A549 (cell line): ENCODE measurements at regions not wholly inside any gene's neighbourhood (a gene's known extent, or its start where the extent isn't known, plus 50 kb on each side); places are given as distances from the start of the nearest gene placed in this dataset.

ENCODE experiments used
- ATAC-seq, 2 experiments: fragments of 200-7000 bp in 1 of 2; fragments of >200 bp in 1 of 2; cut with Nextera tagmentation in 1 of 2; cut with Tn5 transposase in 1 of 2; 3 replicates each; pipeline versions ENCODE4 v1.8.0 to v1.9.1; 2018 to 2020; ENCODE audit warnings: mild to moderate bottlenecking in 1 of 2, moderate library complexity in 1 of 2
- CTCF ChIA-PET: fragments of 300-600 bp; sonication (Branson Sonifier 250); formaldehyde crosslinking; extraction: SDS; loops from one replicate; lab custom pipeline; 2021; ENCODE audit warnings: antibody characterized with exemption, inconsistent platforms; lab: Yijun Ruan, JAX
- POLR2A ChIA-PET: fragments of 350-600 bp; formaldehyde crosslinking; extraction: SDS; loops from one replicate; lab custom pipeline; 2021; ENCODE audit warnings: antibody characterized with exemption, inconsistent platforms; lab: Yijun Ruan, JAX
- DNase-seq, 2 experiments: peaks; one replicate each; pipeline versions ENCODE4 v3.0.0 to v3.0.0-alpha.2; 2011 to 2016; ENCODE audit warnings: low read depth in 1 of 2, low spot score in 1 of 2
- FAIRE-seq: peaks from 2 replicates; lab custom pipeline; 2011; peaks lifted over from hg19 to GRCh38; lab: Jason Lieb, UNC
- H3K27ac ChIP-seq, 2 experiments: fragments of >200 bp; sonication (Bioruptor Twin); formaldehyde crosslinking; 3 replicates each; pipeline ENCODE4 v1.5.1; 2016 to 2017
- H3K4me1 ChIP-seq: fragments of >200 bp; sonication (Bioruptor Twin); formaldehyde crosslinking; 3 replicates; pipeline ENCODE4 v1.6.1; 2016
- H3K4me2 ChIP-seq: fragments of >200 bp; sonication (Bioruptor Twin); formaldehyde crosslinking; 3 replicates; pipeline ENCODE4 v1.6.1; 2016
- H3K4me3 ChIP-seq: fragments of >200 bp; sonication (Bioruptor Twin); formaldehyde crosslinking; 3 replicates; pipeline ENCODE4 v1.5.1; 2016
- H3K9me3 ChIP-seq: fragments of >200 bp; sonication (Bioruptor Twin); formaldehyde crosslinking; 3 replicates; pipeline ENCODE4 v1.6.1; 2016
- CHD2 ChIP-seq: fragments of 150-350 bp; IDR thresholded peaks from 2 replicates; pipeline ENCODE4 v1.6.1; 2014; ENCODE audit warnings: low read length; ENCODE audit not compliant: partially characterized antibody
- CHD4 ChIP-seq: fragments of 200-600 bp; sonication (generic); IDR thresholded peaks from 2 replicates; pipeline ENCODE4 v1.6.1; 2016; ENCODE audit warnings: antibody characterized with exemption, mild to moderate bottlenecking, borderline replicate concordance
- EHMT2 ChIP-seq: fragments of 200-600 bp; sonication (generic); IDR thresholded peaks from 2 replicates; pipeline ENCODE4 v1.6.1; 2016; ENCODE audit warnings: antibody characterized with exemption, low read depth, mild to moderate bottlenecking, moderate library complexity
- FOXS1 ChIP-seq: fragments of 250-450 bp; sonication (Bioruptor Pico); IDR thresholded peaks from 2 replicates; pipeline ENCODE4 v1.5.0; 2020; ENCODE audit warnings: mild to moderate bottlenecking, moderate library complexity
- GATA3 ChIP-seq: IDR thresholded peaks from 2 replicates; pipeline ENCODE4 v1.6.1; 2012; ENCODE audit warnings: borderline replicate concordance
- HEYL ChIP-seq: fragments of 250-450 bp; sonication (Bioruptor Pico); IDR thresholded peaks from 2 replicates; pipeline ENCODE4 v1.8.0; 2021; ENCODE audit warnings: mild to moderate bottlenecking, moderate library complexity
- JUNB ChIP-seq: fragments of >200 bp; sonication (Bioruptor Twin); formaldehyde crosslinking; IDR thresholded peaks from 2 replicates; pipeline ENCODE4 v1.6.1; 2016
- KDM5A ChIP-seq: fragments of 200-600 bp; sonication (generic); IDR thresholded peaks from 2 replicates; pipeline ENCODE4 v1.6.1; 2016; ENCODE audit warnings: antibody characterized with exemption, mild to moderate bottlenecking
- MAZ ChIP-seq: fragments of 150-350 bp; IDR thresholded peaks from 2 replicates; pipeline ENCODE4 v1.6.1; 2014; ENCODE audit warnings: antibody characterized with exemption, low read depth, low read length, borderline replicate concordance
- NPAS2 ChIP-seq: fragments of 250-450 bp; sonication (Bioruptor Pico); IDR thresholded peaks from 2 replicates; pipeline ENCODE4 v1.8.0; 2022; ENCODE audit warnings: mild to moderate bottlenecking, moderate library complexity, borderline replicate concordance
- NR3C1 ChIP-seq: fragments of >200 bp; sonication (Bioruptor Twin); formaldehyde crosslinking; IDR thresholded peaks from 3 replicates; pipeline ENCODE4 v1.6.1; 2017
- POLR2AphosphoS2 ChIP-seq: conservative IDR thresholded peaks from 2 replicates; pipeline ENCODE4 v1.6.1; 2012; ENCODE audit warnings: low read length, improper control_type of control experiment, inconsistent platforms
- RAD21 ChIP-seq, 2 experiments: fragments of >200 bp in 1 of 2; sonication (Bioruptor Twin) in 1 of 2; formaldehyde crosslinking in 1 of 2; IDR thresholded peaks in 1 of 2; conservative IDR thresholded peaks in 1 of 2; 2 replicates in 1 of 2; 3 replicates in 1 of 2; pipeline ENCODE4 v1.6.1; 2012 to 2018; ENCODE audit warnings: inconsistent platforms in 1 of 2
- RNF2 ChIP-seq: fragments of 200-600 bp; sonication (generic); IDR thresholded peaks from 2 replicates; pipeline ENCODE4 v1.6.1; 2016; ENCODE audit warnings: low read depth, mild to moderate bottlenecking, antibody characterized with exemption, moderate library complexity, borderline replicate concordance
- SMC3 ChIP-seq: fragments of >200 bp; sonication (Bioruptor Twin); formaldehyde crosslinking; IDR thresholded peaks from 3 replicates; pipeline ENCODE4 v1.6.1; 2018; ENCODE audit warnings: inconsistent platforms
- TP53 ChIP-seq: fragments of 250-450 bp; sonication (Bioruptor Pico); IDR thresholded peaks from 2 replicates; pipeline ENCODE4 v1.5.0; 2021; ENCODE audit warnings: mild to moderate bottlenecking, moderate library complexity
- ZC3H11A ChIP-seq: fragments of 450-650 bp; IDR thresholded peaks from 2 replicates; pipeline ENCODE4 v1.6.1; 2014; ENCODE audit warnings: antibody characterized with exemption, mild to moderate bottlenecking
- ZFP36 ChIP-seq: fragments of 450-650 bp; IDR thresholded peaks from 2 replicates; pipeline ENCODE4 v1.6.1; 2014; ENCODE audit warnings: borderline replicate concordance; ENCODE audit not compliant: partially characterized antibody
- ZNF302 ChIP-seq: fragments of 250-450 bp; sonication (Bioruptor Pico); IDR thresholded peaks from 2 replicates; pipeline ENCODE4 v1.9.0; 2021; ENCODE audit warnings: inconsistent platforms, mild to moderate bottlenecking, moderate library complexity
- ZSCAN20 ChIP-seq: fragments of 250-450 bp; sonication (Bioruptor Pico); IDR thresholded peaks from 2 replicates; pipeline ENCODE4 v1.8.0; 2022; ENCODE audit warnings: mild to moderate bottlenecking, moderate library complexity
- WGBS: methylation state at CpG from one replicate; pipeline ENCODE4 v1.1.6; 2017; ENCODE audit errors: missing lambda C conversion rate; 5-methylcytosine and 5-hydroxymethylcytosine counted together
- TF ChIP-seq, protein P1 (sequence below): IDR thresholded peaks from 2 replicates; pipeline ENCODE4 v1.6.1; 2012; ENCODE audit warnings: low read depth, borderline replicate concordance
- TF ChIP-seq, protein P2 (sequence below): fragments of >200 bp; sonication (Bioruptor Twin); formaldehyde crosslinking; IDR thresholded peaks from 3 replicates; pipeline ENCODE4 v1.5.1; 2016
- TF ChIP-seq, protein P3 (sequence below): IDR thresholded peaks from 2 replicates; pipeline ENCODE4 v1.6.1; 2012
- TF ChIP-seq, protein P4 (sequence below): fragments of 250-450 bp; sonication (Bioruptor Pico); IDR thresholded peaks from 2 replicates; pipeline ENCODE4 v1.5.0; 2020; ENCODE audit warnings: low read depth, mild to moderate bottlenecking, moderate library complexity
- TF ChIP-seq, protein P5 (sequence below): fragments of 150-350 bp; IDR thresholded peaks from 2 replicates; pipeline ENCODE4 v1.6.1; 2014; ENCODE audit warnings: low read depth, mild to moderate bottlenecking, low read length
- TF ChIP-seq, protein P6 (sequence below): fragments of >200 bp; sonication (Bioruptor Twin); formaldehyde crosslinking; IDR thresholded peaks from 2 replicates; pipeline ENCODE4 v1.6.1; 2016

DNA sequence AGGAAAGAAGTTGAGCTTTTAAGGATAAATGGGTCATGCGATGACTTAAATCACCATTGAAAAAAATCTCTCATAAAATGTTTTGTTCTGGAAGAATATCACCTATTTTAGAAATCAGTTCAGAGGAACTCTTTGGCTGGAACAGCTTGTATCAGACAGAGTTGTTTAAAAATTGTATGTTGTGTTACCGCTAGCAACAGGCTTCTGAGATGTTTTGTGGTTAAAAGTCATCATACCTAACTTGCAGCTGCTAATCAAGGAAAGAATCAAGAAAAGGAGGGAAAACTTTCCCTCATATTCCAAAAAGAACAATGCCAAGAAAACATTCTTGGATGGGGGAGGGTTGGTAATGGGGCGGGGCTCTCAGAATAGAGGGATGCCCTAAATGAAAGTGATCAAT lies 220.7 kb upstream of the CITED2 start:
- DNase-seq, result no peak
- TF ChIP-seq POLR2AphosphoS2 (no peak), ZNF302 (no peak), NPAS2 (CRISPR knock-in tag) (no peak), ZFP36 (no peak), JUNB (no peak), TP53 (CRISPR knock-in tag) (no peak), GATA3 (no peak), SMC3 (no peak), HEYL (CRISPR knock-in tag) (no peak), FOXS1 (no peak), CHD4 (no peak), KDM5A (no peak), EHMT2 (no peak), RAD21 (conservative IDR thresholded peaks at IDR 0.05 in 1 of 2, IDR thresholded peaks at IDR 0.05 in 1 of 2) (no peak)
- TF ChIP-seq, protein P1, sequence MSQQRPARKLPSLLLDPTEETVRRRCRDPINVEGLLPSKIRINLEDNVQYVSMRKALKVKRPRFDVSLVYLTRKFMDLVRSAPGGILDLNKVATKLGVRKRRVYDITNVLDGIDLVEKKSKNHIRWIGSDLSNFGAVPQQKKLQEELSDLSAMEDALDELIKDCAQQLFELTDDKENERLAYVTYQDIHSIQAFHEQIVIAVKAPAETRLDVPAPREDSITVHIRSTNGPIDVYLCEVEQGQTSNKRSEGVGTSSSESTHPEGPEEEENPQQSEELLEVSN, result no peak
- TF ChIP-seq, protein P2, sequence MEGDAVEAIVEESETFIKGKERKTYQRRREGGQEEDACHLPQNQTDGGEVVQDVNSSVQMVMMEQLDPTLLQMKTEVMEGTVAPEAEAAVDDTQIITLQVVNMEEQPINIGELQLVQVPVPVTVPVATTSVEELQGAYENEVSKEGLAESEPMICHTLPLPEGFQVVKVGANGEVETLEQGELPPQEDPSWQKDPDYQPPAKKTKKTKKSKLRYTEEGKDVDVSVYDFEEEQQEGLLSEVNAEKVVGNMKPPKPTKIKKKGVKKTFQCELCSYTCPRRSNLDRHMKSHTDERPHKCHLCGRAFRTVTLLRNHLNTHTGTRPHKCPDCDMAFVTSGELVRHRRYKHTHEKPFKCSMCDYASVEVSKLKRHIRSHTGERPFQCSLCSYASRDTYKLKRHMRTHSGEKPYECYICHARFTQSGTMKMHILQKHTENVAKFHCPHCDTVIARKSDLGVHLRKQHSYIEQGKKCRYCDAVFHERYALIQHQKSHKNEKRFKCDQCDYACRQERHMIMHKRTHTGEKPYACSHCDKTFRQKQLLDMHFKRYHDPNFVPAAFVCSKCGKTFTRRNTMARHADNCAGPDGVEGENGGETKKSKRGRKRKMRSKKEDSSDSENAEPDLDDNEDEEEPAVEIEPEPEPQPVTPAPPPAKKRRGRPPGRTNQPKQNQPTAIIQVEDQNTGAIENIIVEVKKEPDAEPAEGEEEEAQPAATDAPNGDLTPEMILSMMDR, result no peak
- TF ChIP-seq, protein P3, sequence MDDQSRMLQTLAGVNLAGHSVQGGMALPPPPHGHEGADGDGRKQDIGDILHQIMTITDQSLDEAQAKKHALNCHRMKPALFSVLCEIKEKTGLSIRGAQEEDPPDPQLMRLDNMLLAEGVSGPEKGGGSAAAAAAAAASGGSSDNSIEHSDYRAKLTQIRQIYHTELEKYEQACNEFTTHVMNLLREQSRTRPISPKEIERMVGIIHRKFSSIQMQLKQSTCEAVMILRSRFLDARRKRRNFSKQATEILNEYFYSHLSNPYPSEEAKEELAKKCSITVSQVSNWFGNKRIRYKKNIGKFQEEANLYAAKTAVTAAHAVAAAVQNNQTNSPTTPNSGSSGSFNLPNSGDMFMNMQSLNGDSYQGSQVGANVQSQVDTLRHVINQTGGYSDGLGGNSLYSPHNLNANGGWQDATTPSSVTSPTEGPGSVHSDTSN, result no peak
- TF ChIP-seq, protein P4, sequence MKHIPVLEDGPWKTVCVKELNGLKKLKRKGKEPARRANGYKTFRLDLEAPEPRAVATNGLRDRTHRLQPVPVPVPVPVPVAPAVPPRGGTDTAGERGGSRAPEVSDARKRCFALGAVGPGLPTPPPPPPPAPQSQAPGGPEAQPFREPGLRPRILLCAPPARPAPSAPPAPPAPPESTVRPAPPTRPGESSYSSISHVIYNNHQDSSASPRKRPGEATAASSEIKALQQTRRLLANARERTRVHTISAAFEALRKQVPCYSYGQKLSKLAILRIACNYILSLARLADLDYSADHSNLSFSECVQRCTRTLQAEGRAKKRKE, result no peak
- TF ChIP-seq, protein P5, sequence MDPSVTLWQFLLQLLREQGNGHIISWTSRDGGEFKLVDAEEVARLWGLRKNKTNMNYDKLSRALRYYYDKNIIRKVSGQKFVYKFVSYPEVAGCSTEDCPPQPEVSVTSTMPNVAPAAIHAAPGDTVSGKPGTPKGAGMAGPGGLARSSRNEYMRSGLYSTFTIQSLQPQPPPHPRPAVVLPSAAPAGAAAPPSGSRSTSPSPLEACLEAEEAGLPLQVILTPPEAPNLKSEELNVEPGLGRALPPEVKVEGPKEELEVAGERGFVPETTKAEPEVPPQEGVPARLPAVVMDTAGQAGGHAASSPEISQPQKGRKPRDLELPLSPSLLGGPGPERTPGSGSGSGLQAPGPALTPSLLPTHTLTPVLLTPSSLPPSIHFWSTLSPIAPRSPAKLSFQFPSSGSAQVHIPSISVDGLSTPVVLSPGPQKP, result no peak
- Histone ChIP-seq H3K9me3 (no peaks in the 10 kb centered on the region), H3K4me2 (no peak overlapping the region), H3K4me3 (no peak overlapping the region), H3K4me1 (peaks cover 33% of the 10 kb centered on the region), H3K27ac (no peak overlapping the region; a peak in 1 of 6 replicates)
- FAIRE-seq, result no peak
- ATAC-seq, result no peak
- CTCF ChIA-PET, result no interaction called here
- WGBS, result 95% methylated on average over 3 of the region's 3 CpGs
- POLR2A ChIA-PET, result interaction anchor here (1.4 kb wide), 1 partner anchor 221 kb away, joined by 4 read pairs; the partner anchor contains the start of gene CITED2

DNA sequence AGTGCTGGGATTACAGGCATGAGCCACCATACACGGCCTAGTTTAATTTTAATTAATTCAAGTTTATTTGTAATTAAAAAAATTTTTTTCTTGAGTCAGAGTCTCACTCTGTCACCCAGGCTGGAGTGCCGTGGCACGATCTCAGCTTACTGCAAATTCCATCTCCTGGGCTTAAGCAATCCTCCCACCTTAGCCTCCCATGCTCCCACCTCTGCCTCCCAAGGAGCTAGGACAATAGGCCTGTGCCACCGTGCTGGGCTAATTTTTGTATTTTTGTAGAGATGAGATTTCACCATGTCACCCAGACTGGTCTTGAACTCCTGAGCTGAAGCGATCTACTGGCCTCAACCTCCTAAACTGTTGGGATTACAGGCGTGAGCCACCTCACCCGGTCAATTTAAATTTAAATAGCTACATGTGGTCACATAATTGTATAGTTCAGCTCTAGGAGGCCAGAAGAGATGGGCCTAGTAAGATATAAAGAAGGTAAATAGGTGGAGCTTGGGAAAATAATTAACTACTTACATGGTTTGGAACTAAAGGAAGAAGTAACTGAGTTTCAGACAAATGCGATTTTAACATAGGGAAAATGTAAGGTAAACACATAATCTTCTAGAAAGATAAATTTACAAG lies 220.0 kb upstream of the CITED2 start:
- ChIA-PET POLR2A (interaction anchor here (1.4 kb wide), 1 partner anchor 220 kb away, joined by 4 read pairs; the partner anchor contains the start of gene CITED2), CTCF (no interaction called here)
- H3K4me1 ChIP-seq, result peaks cover 37% of the 10 kb centered on the region
- H3K9me3 ChIP-seq, result no peaks in the 10 kb centered on the region
- WGBS, result 77% methylated on average over 8 of the region's 8 CpGs
- TF ChIP-seq RNF2 (no peak), CHD2 (no peak), ZSCAN20 (no peak), ZNF302 (no peak), ZC3H11A (no peak), MAZ (no peak), KDM5A (no peak), NR3C1 (no peak)
- TF ChIP-seq, protein P6, sequence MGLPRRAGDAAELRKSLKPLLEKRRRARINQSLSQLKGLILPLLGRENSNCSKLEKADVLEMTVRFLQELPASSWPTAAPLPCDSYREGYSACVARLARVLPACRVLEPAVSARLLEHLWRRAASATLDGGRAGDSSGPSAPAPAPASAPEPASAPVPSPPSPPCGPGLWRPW, result no peak
- H3K4me3 ChIP-seq, result no peak overlapping the region
- FAIRE-seq, result no peak
- no peak for DNase-seq
- no peak overlapping the region for H3K27ac ChIP-seq
- ATAC-seq, result no peak
- H3K4me2 ChIP-seq, result no peak overlapping the region
